Breast epithelium (tissue), 4 donors: ENCODE measurements at regions not wholly inside any gene's neighbourhood (a gene's known extent, or its start where the extent isn't known, plus 50 kb on each side); places are given as distances from the start of the nearest gene placed in this dataset.
"Not testable (repeated sequence)": the region's sequence is repeated elsewhere in the genome, so short reads cannot be mapped to it uniquely, and the experiment has no call there.

Experiments
- DNase-seq, 2 donors: peaks; one replicate each; pipeline ENCODE4 v3.0.0-alpha.2; 2019; ENCODE audit warnings: low spot score in 2 of 2
- H3K27ac ChIP-seq, 2 donors: fragments of 200-600 bp; sonication (generic) in 1 of 2; one replicate each; pipeline ENCODE4 v1.5.1; 2016 to 2019; ENCODE audit warnings: mild to moderate bottlenecking in 1 of 2
- H3K27me3 ChIP-seq, 2 donors: fragments of 200-600 bp; sonication (generic) in 1 of 2; one replicate each; pipeline versions ENCODE4 v1.5.1 to v1.6.0; 2017 to 2019; ENCODE audit warnings: control low read depth in 1 of 2, mild to moderate bottlenecking in 1 of 2
- H3K36me3 ChIP-seq: fragments of 200-600 bp; one replicate; pipeline ENCODE4 v1.5.1; 2019
- H3K4me1 ChIP-seq, 2 donors: fragments of 200-600 bp; sonication (generic); one replicate each; pipeline ENCODE4 v1.5.1; 2016 to 2019; ENCODE audit warnings: control low read depth in 1 of 2
- H3K4me3 ChIP-seq, 3 donors: fragments of 200-600 bp; sonication (generic); 1 replicate in 2 of 3; 2 replicates in 1 of 3; pipeline ENCODE4 v1.5.1; 2016 to 2019; ENCODE audit warnings: mild to moderate bottlenecking in 3 of 3, moderate library complexity in 2 of 3
- H3K9me3 ChIP-seq, 2 donors: fragments of 200-600 bp; sonication (generic) in 1 of 2; one replicate each; pipeline ENCODE4 v1.5.1; 2016 to 2019; ENCODE audit warnings: control low read depth in 1 of 2
- POLR2A ChIP-seq: fragments of 450-650 bp; IDR thresholded peaks from one replicate; pipeline ENCODE4 v1.6.1; 2016; ENCODE audit warnings: antibody characterized with exemption, mild to moderate bottlenecking, moderate library complexity
- POLR2AphosphoS5 ChIP-seq, 3 donors: sonication (generic); formaldehyde crosslinking; IDR thresholded peaks; one replicate each; pipeline ENCODE4 v1.6.1; 2017; ENCODE audit warnings: antibody characterized with exemption in 3 of 3
- intact Hi-C: fragments of 100-400 bp; cut with DNase I; formaldehyde crosslinking; loops from one replicate; pipeline ENCODE4 v1.15.1; 2023; ENCODE audit warnings: low total_unique reads
- TF ChIP-seq, protein P1 (sequence below), 3 donors: fragments of 450-650 bp; IDR thresholded peaks; one replicate each; pipeline ENCODE4 v1.5.1; 2016 to 2017; ENCODE audit warnings: antibody characterized with exemption in 3 of 3, mild to moderate bottlenecking in 3 of 3, moderate library complexity in 3 of 3

DNA sequence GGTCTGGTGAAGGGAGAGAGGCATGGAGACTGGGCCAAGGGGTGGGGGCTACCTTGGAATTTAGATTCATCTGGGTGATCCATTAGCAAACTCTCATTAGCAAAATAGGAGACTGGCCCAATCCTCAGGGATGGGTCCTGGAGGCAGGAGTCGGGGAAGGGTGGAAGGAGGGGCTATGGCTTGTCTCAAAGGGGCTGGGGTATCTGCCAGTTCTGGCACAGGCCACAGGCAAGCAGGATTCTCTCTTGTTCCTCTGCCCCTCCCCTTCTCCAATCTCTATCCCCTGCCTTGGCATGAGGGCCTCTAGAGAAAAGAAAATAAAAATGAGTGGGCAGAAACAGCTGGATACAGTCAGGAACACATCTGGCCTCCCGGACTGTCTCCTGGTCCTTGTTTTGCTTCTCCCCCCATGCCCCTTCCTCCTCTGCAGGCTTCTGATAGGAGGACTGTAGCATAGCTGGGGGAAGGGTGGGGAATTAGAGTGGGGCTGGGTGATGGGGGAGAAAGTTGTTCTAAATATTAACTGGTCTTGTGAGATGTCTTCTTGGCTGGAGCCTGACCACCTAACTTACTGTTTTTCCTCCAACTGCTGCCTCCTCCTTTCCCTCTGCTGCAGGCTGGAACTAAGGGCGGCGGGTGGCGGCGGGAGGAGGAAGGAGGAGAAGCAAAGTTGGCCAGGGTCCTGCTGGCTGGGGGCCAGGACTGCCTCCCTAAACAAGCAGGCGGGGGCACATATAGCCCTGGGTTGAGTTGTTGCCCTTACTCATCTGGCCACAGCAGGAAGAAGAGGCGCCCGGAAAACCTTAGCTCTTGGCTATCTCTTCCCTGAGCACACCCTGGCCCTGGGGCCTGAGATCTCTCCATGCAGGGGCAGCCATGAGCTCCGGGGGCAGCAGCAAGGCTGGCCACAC is 53.3 kb upstream of the LAS1L start:
- Histone ChIP-seq H3K4me1 (no peaks in the 10 kb centered on the region), H3K27me3 (peaks cover 0 to 42% of the 10 kb centered on the region in 2 donors), H3K27ac (peak overlapping the region; percentile 71 to 86), H3K36me3 (no peaks in the 10 kb centered on the region), H3K4me3 (peak overlapping the region; percentile 23 to 51 (median 24)), H3K9me3 (no peaks in the 10 kb centered on the region)
- peak in 1 of 3 donors; percentile 15 for TF ChIP-seq POLR2AphosphoS5 (IDR thresholded peaks at IDR 0.05)
- TF ChIP-seq, protein P1, sequence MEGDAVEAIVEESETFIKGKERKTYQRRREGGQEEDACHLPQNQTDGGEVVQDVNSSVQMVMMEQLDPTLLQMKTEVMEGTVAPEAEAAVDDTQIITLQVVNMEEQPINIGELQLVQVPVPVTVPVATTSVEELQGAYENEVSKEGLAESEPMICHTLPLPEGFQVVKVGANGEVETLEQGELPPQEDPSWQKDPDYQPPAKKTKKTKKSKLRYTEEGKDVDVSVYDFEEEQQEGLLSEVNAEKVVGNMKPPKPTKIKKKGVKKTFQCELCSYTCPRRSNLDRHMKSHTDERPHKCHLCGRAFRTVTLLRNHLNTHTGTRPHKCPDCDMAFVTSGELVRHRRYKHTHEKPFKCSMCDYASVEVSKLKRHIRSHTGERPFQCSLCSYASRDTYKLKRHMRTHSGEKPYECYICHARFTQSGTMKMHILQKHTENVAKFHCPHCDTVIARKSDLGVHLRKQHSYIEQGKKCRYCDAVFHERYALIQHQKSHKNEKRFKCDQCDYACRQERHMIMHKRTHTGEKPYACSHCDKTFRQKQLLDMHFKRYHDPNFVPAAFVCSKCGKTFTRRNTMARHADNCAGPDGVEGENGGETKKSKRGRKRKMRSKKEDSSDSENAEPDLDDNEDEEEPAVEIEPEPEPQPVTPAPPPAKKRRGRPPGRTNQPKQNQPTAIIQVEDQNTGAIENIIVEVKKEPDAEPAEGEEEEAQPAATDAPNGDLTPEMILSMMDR (IDR thresholded peaks at IDR 0.05): no peak
- DNase-seq: peak; percentile 72 to 73
- intact Hi-C loops: no loop called here

DNA sequence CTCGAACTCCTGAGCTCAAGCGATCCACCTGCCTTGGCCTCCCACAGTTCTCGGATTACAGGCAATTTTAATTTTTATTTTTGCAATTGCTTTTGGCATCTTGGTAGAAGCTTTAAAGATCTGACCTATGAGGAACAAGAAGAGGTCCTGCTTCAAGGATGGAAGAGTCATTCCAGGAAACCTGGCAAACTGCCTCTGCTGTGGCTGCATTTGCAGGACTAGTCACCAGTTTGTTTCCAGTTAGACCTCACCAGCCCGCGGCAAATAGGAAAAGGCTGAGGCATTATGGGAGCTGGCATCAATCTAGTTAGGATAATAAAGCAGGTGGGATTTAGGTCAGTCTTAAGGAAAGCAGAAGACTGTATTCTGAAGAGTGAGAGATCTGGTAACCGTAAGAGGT is 51.9 kb upstream of the LAS1L start:
- TF ChIP-seq POLR2A (no peak), POLR2AphosphoS5 (IDR thresholded peaks at IDR 0.05) (no peak)
- TF ChIP-seq, protein P1 (IDR thresholded peaks at IDR 0.05): no peak

DNA sequence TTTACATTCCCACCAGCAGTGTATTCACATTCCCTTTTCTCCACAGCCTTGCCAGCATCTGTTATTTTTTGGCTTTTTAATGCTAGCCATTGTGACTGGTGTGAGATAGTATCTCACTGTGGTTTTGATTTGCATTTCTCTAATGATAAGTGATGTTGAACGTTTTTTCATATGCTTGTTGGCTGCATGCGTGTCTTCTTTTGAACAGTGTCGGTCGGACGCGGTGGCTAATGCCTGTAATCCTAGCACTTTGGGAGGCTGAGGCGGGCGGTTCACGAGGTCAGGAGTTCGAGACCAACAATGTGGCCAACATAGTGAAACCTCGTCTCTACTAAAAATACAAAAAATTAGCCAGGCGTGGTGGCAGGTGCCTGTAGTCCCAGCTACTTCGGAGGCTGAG is 50.6 kb upstream of the LAS1L start:
- H3K4me3 ChIP-seq, H3K9me3 ChIP-seq, H3K27ac ChIP-seq, H3K36me3 ChIP-seq, DNase-seq, H3K4me1 ChIP-seq, intact Hi-C loops: not testable (repeated sequence)
- peaks cover 0 to 36% of the 10 kb centered on the region in 2 donors for H3K27me3 ChIP-seq

More for the DNA sequence above, 51.9 kb upstream of the LAS1L start:
- intact Hi-C loops: no loop called here
- no peak overlapping the region for H3K4me3 ChIP-seq
- no peak overlapping the region for H3K27ac ChIP-seq
- H3K9me3 ChIP-seq: no peaks in the 10 kb centered on the region
- no peaks in the 10 kb centered on the region for H3K4me1 ChIP-seq
- no peaks in the 10 kb centered on the region for H3K36me3 ChIP-seq
- peaks cover 0 to 37% of the 10 kb centered on the region in 2 donors for H3K27me3 ChIP-seq
- peak in 1 of 2 donors; percentile 22 for DNase-seq
